ENCODE measurements at regions not wholly inside any gene's neighbourhood (a gene's known extent, or its start where the extent isn't known, plus 50 kb on each side); places are given as distances from the start of the nearest gene placed in this dataset.

GRCh38 chr5:24376616-24377015 lies 268.2 kb downstream of the CDH10 start:
- H3K9me1 ChIP-seq (ENCODE audit: insufficient read depth, low read length): no peaks in the 10 kb centered on the region
- 60% methylated on average over 2 of the region's 6 CpGs; no CpG with 5 or more reads in 1 of the 2 experiments for WGBS, 2 experiments (ENCODE audit: extremely low coverage in 2 of 2, insufficient read length in 1 of 2)
- H2AFZ ChIP-seq (replicated peaks; ENCODE audit: low read length, poor library complexity): no peak overlapping the region
- no peak overlapping the region for H3K4ac ChIP-seq (ENCODE audit: low read depth, low read length)
- no peak overlapping the region for H4K91ac ChIP-seq (ENCODE audit: insufficient read depth, low read depth, low read length)
- DNase-seq (no peak), ATAC-seq (ENCODE audit: low read depth) (no peak)
- dilution Hi-C loops (cut with HindIII; ENCODE audit: low sequenced_read_pairs, unreplicated experiment) (no loop called here), intact Hi-C loops (cut with micrococcal nuclease) (no loop called here), in situ Hi-C loops (cut with MboI; ENCODE audit: low sequenced_read_pairs) (no loop called here)
- H3K36me3 ChIP-seq (ENCODE audit: control insufficient read depth, insufficient read depth, low read length): no peaks in the 10 kb centered on the region
- no peak overlapping the region for H2BK15ac ChIP-seq (ENCODE audit: low read depth, low read length)
- no peak overlapping the region for H2BK20ac ChIP-seq (ENCODE audit: low read depth, low read length)
- TF ChIP-seq CTCF (conservative IDR thresholded peaks at IDR 0.05; ENCODE audit: low read depth, low read length) (no peak), RCOR1 (IDR thresholded peaks at IDR 0.05; ENCODE audit: insufficient replicate concordance, low read length) (no peak), FOS (IDR thresholded peaks at IDR 0.05; ENCODE audit: low read depth, low read length) (no peak), MAZ (IDR thresholded peaks at IDR 0.05; ENCODE audit: borderline replicate concordance, low read depth, low read length) (no peak), RAD21 (IDR thresholded peaks at IDR 0.05; ENCODE audit: low read length) (no peak), POLR2A (IDR thresholded peaks at IDR 0.05; ENCODE audit: low read depth, low read length) (no peak), NFE2L2 (IDR thresholded peaks at IDR 0.05; ENCODE audit: low read depth, low read length) (no peak), BHLHE40 (IDR thresholded peaks at IDR 0.05; ENCODE audit: low read depth, low read length) (no peak), USF2 (IDR thresholded peaks at IDR 0.05; ENCODE audit: low read depth, low read length) (no peak), MXI1 (IDR thresholded peaks at IDR 0.05; ENCODE audit: borderline replicate concordance, low read depth, low read length) (no peak), SMC3 (IDR thresholded peaks at IDR 0.05; ENCODE audit: low read depth, low read length) (no peak), MAFK (IDR thresholded peaks at IDR 0.05; ENCODE audit: low read depth, low read length) (no peak), RFX5 (IDR thresholded peaks at IDR 0.05; ENCODE audit: low read depth, low read length) (no peak), CHD1 (IDR thresholded peaks at IDR 0.05; ENCODE audit: low read depth, low read length) (no peak)
- no peak overlapping the region for H3K9ac ChIP-seq (ENCODE audit: low read depth, low read length)
- H2BK5ac ChIP-seq (ENCODE audit: low read depth, low read length, poor library complexity, severe bottlenecking): no peak overlapping the region
- no peak overlapping the region for H3K4me3 ChIP-seq (ENCODE audit: insufficient read depth, low read depth, low read length)
- H3K27me3 ChIP-seq (ENCODE audit: control insufficient read depth, insufficient read depth, low read length): no peaks in the 10 kb centered on the region
- no peak overlapping the region for H3K23ac ChIP-seq (ENCODE audit: low read depth, low read length)
- H3K79me1 ChIP-seq (ENCODE audit: low read depth in 1 of 2, low read length in 2 of 2): no peaks in the 10 kb centered on the region
- no peaks in the 10 kb centered on the region for H3K9me3 ChIP-seq (ENCODE audit: control insufficient read depth, insufficient read depth, low read length)
- H2BK120ac ChIP-seq (ENCODE audit: low read depth, low read length): no peak overlapping the region
- no TSS peak for BruUV-seq (replicated peaks)
- no peak overlapping the region for H3K27ac ChIP-seq (ENCODE audit: insufficient read depth, low read length)
- no peak overlapping the region for H2AK9ac ChIP-seq (replicated peaks; ENCODE audit: low read depth, low read length, poor library complexity)
- H3K4me2 ChIP-seq (ENCODE audit: low read depth, low read length): no peak overlapping the region
- H4K5ac ChIP-seq (ENCODE audit: low read depth, low read length): no peak overlapping the region
- H2AK5ac ChIP-seq (ENCODE audit: low read depth, low read length): no peak overlapping the region
- H4K20me1 ChIP-seq (ENCODE audit: insufficient read depth, low read length): no peaks in the 10 kb centered on the region
- CTCF ChIA-PET: no interaction called here
- no peak overlapping the region for H4K8ac ChIP-seq (ENCODE audit: low read depth in 2 of 2, low read length in 2 of 2)
- no peaks in the 10 kb centered on the region for H3K4me1 ChIP-seq (ENCODE audit: control insufficient read depth, insufficient read depth, low read length)
- H3K56ac ChIP-seq (ENCODE audit: extremely low read depth, insufficient read depth, low read length): no peak overlapping the region
- POLR2A ChIA-PET (ENCODE audit: unreplicated experiment): no interaction called here
- no peak overlapping the region for H3K18ac ChIP-seq (ENCODE audit: low read depth, low read length)
- no peak overlapping the region for H3K14ac ChIP-seq (replicated peaks; ENCODE audit: low read depth, low read length)

Measured in IMR-90 (cell line).